ENCODE measurements at regions not wholly inside any gene's neighbourhood (a gene's known extent, or its start where the extent isn't known, plus 50 kb on each side); places are given as distances from the start of the nearest gene placed in this dataset.

DNA sequence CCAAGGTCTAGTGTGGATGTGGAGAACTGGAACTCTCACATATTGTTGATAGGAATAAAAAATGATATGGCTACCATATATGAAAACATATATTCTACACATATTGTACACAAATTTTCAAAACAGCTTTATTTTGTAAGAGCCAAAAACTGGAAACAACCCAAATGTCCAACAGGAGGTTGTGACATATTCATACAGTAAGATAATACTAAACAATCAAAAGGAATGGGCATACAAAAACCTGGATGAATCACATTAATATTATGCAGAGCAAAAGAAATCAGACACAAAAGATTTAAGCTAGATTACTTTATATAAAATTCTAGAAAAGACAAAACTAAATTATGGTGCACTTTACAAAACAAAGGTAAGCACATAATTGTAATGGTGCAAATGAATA, 223.9 kb downstream of the SIM1 start:
- Histone ChIP-seq H3K9me3 (ENCODE audit: severe bottlenecking) (no peaks in the 10 kb centered on the region), H3K36me3 (no peaks in the 10 kb centered on the region), H3K4me3 (ENCODE audit: low read depth, low read length) (no peak overlapping the region), H3K27me3 (ENCODE audit: insufficient read depth, low read depth, severe bottlenecking) (no peaks in the 10 kb centered on the region), H3K27ac (no peak overlapping the region)
- TF ChIP-seq, protein P1, sequence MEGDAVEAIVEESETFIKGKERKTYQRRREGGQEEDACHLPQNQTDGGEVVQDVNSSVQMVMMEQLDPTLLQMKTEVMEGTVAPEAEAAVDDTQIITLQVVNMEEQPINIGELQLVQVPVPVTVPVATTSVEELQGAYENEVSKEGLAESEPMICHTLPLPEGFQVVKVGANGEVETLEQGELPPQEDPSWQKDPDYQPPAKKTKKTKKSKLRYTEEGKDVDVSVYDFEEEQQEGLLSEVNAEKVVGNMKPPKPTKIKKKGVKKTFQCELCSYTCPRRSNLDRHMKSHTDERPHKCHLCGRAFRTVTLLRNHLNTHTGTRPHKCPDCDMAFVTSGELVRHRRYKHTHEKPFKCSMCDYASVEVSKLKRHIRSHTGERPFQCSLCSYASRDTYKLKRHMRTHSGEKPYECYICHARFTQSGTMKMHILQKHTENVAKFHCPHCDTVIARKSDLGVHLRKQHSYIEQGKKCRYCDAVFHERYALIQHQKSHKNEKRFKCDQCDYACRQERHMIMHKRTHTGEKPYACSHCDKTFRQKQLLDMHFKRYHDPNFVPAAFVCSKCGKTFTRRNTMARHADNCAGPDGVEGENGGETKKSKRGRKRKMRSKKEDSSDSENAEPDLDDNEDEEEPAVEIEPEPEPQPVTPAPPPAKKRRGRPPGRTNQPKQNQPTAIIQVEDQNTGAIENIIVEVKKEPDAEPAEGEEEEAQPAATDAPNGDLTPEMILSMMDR (IDR thresholded peaks at IDR 0.05; ENCODE audit: low read depth, low read length), result no peak
- DNase-seq, result no peak

DNA sequence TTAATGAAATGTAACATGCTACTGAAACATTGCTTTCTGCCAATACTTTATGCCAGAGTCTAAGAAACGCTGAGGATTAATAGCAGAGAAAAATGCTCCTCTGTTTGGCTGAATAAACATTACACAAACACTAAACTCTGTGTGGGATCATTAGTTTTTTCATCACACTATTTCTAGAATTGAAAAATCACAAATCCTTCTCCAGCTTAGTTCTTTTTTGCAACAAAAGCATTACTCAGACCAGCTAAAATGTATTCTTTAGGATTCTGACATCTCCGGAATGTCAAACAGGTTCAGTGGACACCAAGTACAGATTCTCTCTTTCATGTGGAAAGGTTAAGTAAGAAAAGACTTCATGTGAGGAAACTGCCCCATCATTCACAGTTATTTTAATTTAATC, 226.9 kb downstream of the SIM1 start:
- no peaks in the 10 kb centered on the region for H3K9me3 ChIP-seq (ENCODE audit: severe bottlenecking)
- no peaks in the 10 kb centered on the region for H3K36me3 ChIP-seq
- H3K27ac ChIP-seq, result no peak overlapping the region
- TF ChIP-seq, protein P1 (IDR thresholded peaks at IDR 0.05; ENCODE audit: low read depth, low read length), result no peak
- no peak for DNase-seq
- H3K27me3 ChIP-seq (ENCODE audit: insufficient read depth, low read depth, severe bottlenecking), result no peaks in the 10 kb centered on the region
- no peak overlapping the region for H3K4me3 ChIP-seq (ENCODE audit: low read depth, low read length)

DNA sequence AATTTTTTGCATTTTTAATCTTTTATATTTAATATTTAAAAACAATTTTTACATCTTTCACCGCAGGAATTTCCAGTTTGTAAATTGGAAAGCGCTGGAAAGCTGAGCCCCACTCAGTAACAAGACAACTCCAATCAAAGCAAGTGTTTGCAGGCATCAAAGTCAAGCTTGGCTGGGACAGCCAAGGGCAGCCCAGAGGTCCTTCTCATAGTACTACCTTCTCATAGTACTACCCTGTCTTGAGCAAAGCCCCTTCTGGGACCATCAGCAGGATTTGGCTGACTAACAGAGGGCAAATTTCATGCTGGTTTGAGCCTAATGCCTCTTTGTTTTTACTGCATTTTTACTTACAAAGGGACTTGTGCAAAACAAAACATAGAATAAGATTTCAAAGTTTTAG, 228.3 kb downstream of the SIM1 start:
- no peaks in the 10 kb centered on the region for H3K27me3 ChIP-seq (ENCODE audit: insufficient read depth, low read depth, severe bottlenecking)
- H3K27ac ChIP-seq, result no peak overlapping the region
- H3K4me3 ChIP-seq (ENCODE audit: low read depth, low read length), result no peak overlapping the region
- no peaks in the 10 kb centered on the region for H3K9me3 ChIP-seq (ENCODE audit: severe bottlenecking)
- DNase-seq, result no peak
- TF ChIP-seq, protein P1 (IDR thresholded peaks at IDR 0.05; ENCODE audit: low read depth, low read length), result no peak
- no peaks in the 10 kb centered on the region for H3K36me3 ChIP-seq

DNA sequence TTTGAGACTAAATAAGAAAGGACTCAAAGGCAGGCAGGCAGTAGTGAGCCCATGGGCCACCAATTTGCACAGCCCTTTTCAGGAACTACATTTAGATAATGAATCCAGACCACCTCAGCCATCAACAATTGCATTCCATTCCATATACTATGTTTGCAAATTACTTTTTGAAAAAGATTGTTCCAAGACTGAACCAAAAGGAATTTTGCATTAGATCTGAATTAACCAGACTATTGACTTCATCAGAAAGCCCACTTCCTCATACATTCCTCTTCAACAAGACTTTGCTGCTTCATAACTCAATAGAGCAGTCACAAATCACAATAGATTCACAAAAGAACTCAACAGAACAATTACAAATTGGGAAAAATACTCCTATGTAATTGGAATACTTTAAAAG, 229.1 kb downstream of the SIM1 start:
- DNase-seq, result no peak
- no peak overlapping the region for H3K27ac ChIP-seq
- TF ChIP-seq, protein P1 (IDR thresholded peaks at IDR 0.05; ENCODE audit: low read depth, low read length), result no peak
- H3K27me3 ChIP-seq (ENCODE audit: insufficient read depth, low read depth, severe bottlenecking), result no peaks in the 10 kb centered on the region
- no peak overlapping the region for H3K4me3 ChIP-seq (ENCODE audit: low read depth, low read length)
- no peaks in the 10 kb centered on the region for H3K9me3 ChIP-seq (ENCODE audit: severe bottlenecking)
- no peaks in the 10 kb centered on the region for H3K36me3 ChIP-seq

DNA sequence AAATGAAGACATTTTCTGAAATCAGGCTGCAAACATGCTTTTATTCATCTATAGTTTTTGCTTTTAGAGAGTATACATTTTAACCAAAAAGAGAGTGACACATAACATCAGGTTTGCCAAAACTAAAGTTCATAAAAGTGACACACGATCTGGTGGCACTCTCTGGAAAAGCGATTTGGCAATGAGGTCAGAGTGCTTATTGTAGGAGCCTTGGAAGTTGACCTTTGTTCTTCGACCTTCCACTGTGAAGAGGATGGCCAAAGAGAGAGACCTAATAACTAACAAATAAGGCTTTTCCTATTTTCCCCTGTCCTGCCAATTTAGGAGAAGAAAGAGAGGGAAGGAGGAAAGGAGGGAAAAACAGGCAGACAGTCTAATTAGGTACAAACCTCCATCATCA, 230.1 kb downstream of the SIM1 start:
- no peaks in the 10 kb centered on the region for H3K36me3 ChIP-seq
- H3K27me3 ChIP-seq (ENCODE audit: insufficient read depth, low read depth, severe bottlenecking), result no peaks in the 10 kb centered on the region
- no peak for DNase-seq
- H3K4me3 ChIP-seq (ENCODE audit: low read depth, low read length), result no peak overlapping the region
- TF ChIP-seq, protein P1 (IDR thresholded peaks at IDR 0.05; ENCODE audit: low read depth, low read length), result no peak
- H3K9me3 ChIP-seq (ENCODE audit: severe bottlenecking), result no peaks in the 10 kb centered on the region
- no peak overlapping the region for H3K27ac ChIP-seq

DNA sequence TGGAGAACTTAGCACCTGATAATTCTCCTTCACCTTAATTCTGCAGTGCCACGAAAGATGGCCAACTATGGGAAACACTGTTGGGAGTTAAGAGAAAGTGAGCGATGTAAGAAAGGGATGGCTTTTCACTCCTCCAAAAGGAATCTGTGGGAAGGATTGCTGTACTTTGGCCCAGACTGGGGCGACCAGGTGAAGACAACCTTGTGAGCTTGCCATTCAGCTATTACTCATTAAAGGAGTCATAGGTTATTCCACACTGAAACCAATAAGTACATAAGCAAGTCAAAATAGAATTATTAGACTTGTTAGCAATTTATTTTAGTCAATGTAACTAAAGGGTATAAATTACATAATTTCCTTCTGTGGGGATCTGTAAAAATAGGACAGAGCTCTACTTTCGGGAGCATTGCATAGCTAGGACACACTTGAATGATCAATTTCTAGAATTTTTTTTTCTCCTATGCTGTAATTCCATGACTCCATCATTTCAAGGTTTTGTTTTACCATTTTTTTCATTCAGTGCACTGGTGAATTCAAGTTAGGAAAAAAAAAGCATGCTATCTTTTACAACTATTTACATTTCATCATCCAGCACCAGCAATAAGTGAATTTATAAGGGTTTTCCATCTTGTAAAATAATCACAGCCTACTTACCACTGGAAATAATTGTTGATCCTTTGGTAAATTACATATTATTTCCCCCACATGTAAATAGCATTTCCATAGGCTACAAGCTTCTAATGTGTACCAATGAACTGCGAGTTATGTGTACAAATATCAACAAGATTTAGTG, 231.7 kb downstream of the SIM1 start:
- Histone ChIP-seq H3K36me3 (no peaks in the 10 kb centered on the region), H3K9me3 (ENCODE audit: severe bottlenecking) (no peaks in the 10 kb centered on the region), H3K27ac (no peak overlapping the region), H3K4me3 (ENCODE audit: low read depth, low read length) (no peak overlapping the region), H3K27me3 (ENCODE audit: insufficient read depth, low read depth, severe bottlenecking) (no peaks in the 10 kb centered on the region)
- TF ChIP-seq, protein P1 (IDR thresholded peaks at IDR 0.05; ENCODE audit: low read depth, low read length), result no peak
- no peak for DNase-seq
